ENCODE measurements at regions not wholly inside any gene's neighbourhood (a gene's known extent, or its start where the extent isn't known, plus 50 kb on each side); places are given as distances from the start of the nearest gene placed in this dataset.
A peak's percentile ranks its signal among the peaks of the same experiment; 100 is the strongest.
"Not testable (repeated sequence)": the region's sequence is repeated elsewhere in the genome, so short reads cannot be mapped to it uniquely, and the experiment has no call there.

GRCh38 chr4:84286048-84286447 is 213.0 kb downstream of the NKX6-1 start:
- no peak for DNase-seq (ENCODE audit: low read depth)

- peak; percentile 13 for DNase-seq (ENCODE audit: low read depth)
Observed at GRCh38 chr4:84279678-84280077, 219.4 kb downstream of the NKX6-1 start.

GRCh38 chr4:84277923-84278322 is 221.2 kb downstream of the NKX6-1 start:
- DNase-seq (ENCODE audit: low read depth), result no peak

- DNase-seq (ENCODE audit: low read depth), result no peak
Observed at GRCh38 chr4:84276752-84277151, 222.3 kb downstream of the NKX6-1 start.

- DNase-seq (ENCODE audit: low read depth), result no peak
Observed at GRCh38 chr4:84269536-84270044, 229.5 kb downstream of the NKX6-1 start.

GRCh38 chr4:84264652-84265051 is 234.4 kb downstream of the NKX6-1 start:
- no peak for DNase-seq (ENCODE audit: low read depth)

- no peak for DNase-seq (ENCODE audit: low read depth)
Observed at GRCh38 chr4:84263415-84263814, 235.7 kb downstream of the NKX6-1 start.

GRCh38 chr4:84260495-84260894 is 238.6 kb downstream of the NKX6-1 start:
- DNase-seq (ENCODE audit: low read depth), result no peak

GRCh38 chr4:84258905-84259830 is 239.9 kb downstream of the NKX6-1 start:
- peak; percentile 35 for DNase-seq (ENCODE audit: low read depth)

GRCh38 chr4:84254537-84254936 is 244.6 kb downstream of the NKX6-1 start:
- no peak for DNase-seq (ENCODE audit: low read depth)

GRCh38 chr4:84249521-84249920 is 249.6 kb downstream of the NKX6-1 start:
- DNase-seq (ENCODE audit: low read depth), result no peak

- DNase-seq (ENCODE audit: low read depth), result not testable (repeated sequence)
Observed at GRCh38 chr4:84245042-84245441, 254.1 kb downstream of the NKX6-1 start.

- DNase-seq (ENCODE audit: low read depth), result not testable (repeated sequence)
Observed at GRCh38 chr4:84244346-84244801, 254.7 kb downstream of the NKX6-1 start.

- no peak for DNase-seq (ENCODE audit: low read depth)
Observed at GRCh38 chr4:84243685-84244084, 255.4 kb downstream of the NKX6-1 start.

- no peak for DNase-seq (ENCODE audit: low read depth)
Observed at GRCh38 chr4:84239278-84239845, 259.7 kb downstream of the NKX6-1 start.

GRCh38 chr4:84238247-84239090 is 260.6 kb downstream of the NKX6-1 start:
- peak; percentile 20 for DNase-seq (ENCODE audit: low read depth)

- DNase-seq (ENCODE audit: low read depth), result no peak
Observed at GRCh38 chr4:84237008-84237407, 262.1 kb downstream of the NKX6-1 start.

- DNase-seq (ENCODE audit: low read depth), result no peak
Observed at GRCh38 chr4:84235126-84235944, 263.8 kb downstream of the NKX6-1 start.

- DNase-seq (ENCODE audit: low read depth), result no peak
Observed at GRCh38 chr4:84232309-84233095, 266.6 kb downstream of the NKX6-1 start.

- DNase-seq (ENCODE audit: low read depth), result no peak
Observed at GRCh38 chr4:84231539-84232055, 267.5 kb downstream of the NKX6-1 start.
